COLO668 (cell line): ENCODE measurements at regions not wholly inside any gene's neighbourhood (a gene's known extent, or its start where the extent isn't known, plus 50 kb on each side); places are given as distances from the start of the nearest gene placed in this dataset.

Experiments
- DNase-seq: peaks from one replicate; lab custom pipeline; 2025; ENCODE audit not compliant: unreplicated experiment; lab: John Stamatoyannopoulos, UW

- DNase-seq: no peak
Observed at GRCh38 chr3:137958636-137959035, 51.3 kb upstream of the CLDN18 start.
